Epithelial cell of proximal tubule (primary cell): ENCODE measurements at regions not wholly inside any gene's neighbourhood (a gene's known extent, or its start where the extent isn't known, plus 50 kb on each side); places are given as distances from the start of the nearest gene placed in this dataset.

Experiments used
- DNase-seq: peaks from one replicate; pipeline ENCODE4 v3.0.0-alpha.2; 2011; ENCODE audit warnings: low read depth
- H3K4me3 ChIP-seq: 2 replicates; pipeline ENCODE4 v1.5.1; 2011; ENCODE audit warnings: low read depth, mild to moderate bottlenecking, low read length
- TF ChIP-seq, protein P1 (sequence below): conservative IDR thresholded peaks from 2 replicates; pipeline ENCODE4 v1.5.1; 2012; ENCODE audit warnings: low read depth, mild to moderate bottlenecking, low read length

DNA sequence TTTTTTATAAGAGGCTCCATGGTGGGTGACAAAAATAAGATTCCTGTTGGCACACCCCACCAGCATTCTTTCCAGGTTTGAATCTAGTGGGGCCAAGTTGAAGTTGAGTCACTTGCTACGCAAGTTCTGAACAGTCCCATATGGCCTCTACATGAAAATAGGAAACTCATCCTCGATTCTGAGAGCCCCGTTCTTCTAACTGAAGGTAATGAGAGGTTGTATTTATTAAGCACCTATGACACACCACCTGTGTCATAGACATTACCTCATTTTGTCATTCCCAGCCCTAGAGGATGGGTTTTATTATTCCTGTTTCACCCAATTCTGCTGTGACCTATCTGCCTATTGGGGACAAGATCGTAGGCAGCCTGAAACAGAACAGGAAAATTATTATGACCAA is 131.7 kb downstream of the ACTL7B start:
- DNase-seq = no peak
- H3K4me3 ChIP-seq = no peak overlapping the region
- TF ChIP-seq, protein P1, sequence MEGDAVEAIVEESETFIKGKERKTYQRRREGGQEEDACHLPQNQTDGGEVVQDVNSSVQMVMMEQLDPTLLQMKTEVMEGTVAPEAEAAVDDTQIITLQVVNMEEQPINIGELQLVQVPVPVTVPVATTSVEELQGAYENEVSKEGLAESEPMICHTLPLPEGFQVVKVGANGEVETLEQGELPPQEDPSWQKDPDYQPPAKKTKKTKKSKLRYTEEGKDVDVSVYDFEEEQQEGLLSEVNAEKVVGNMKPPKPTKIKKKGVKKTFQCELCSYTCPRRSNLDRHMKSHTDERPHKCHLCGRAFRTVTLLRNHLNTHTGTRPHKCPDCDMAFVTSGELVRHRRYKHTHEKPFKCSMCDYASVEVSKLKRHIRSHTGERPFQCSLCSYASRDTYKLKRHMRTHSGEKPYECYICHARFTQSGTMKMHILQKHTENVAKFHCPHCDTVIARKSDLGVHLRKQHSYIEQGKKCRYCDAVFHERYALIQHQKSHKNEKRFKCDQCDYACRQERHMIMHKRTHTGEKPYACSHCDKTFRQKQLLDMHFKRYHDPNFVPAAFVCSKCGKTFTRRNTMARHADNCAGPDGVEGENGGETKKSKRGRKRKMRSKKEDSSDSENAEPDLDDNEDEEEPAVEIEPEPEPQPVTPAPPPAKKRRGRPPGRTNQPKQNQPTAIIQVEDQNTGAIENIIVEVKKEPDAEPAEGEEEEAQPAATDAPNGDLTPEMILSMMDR = no peak

DNA sequence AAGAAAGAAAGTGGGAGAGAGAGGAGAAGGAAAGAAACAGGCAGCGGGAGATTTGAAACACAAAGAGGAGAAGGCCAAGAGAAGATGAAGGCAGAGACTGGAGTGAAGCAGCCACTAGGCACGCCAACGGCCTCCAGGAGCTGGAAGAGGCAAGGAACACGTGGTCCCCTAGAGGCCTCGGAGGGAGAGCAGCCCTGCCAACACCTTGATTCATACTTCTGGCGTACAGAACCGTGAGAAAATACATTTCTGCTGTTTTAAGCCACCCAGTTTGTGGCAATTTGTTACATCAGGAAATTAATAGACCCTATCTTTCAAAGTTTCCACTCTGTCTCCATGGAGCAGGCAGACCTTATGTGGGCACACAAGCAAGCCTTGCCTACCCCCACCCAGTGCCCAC is 133.4 kb downstream of the ACTL7B start:
- TF ChIP-seq, protein P1 = no peak
- DNase-seq = no peak
- H3K4me3 ChIP-seq = no peak overlapping the region

DNA sequence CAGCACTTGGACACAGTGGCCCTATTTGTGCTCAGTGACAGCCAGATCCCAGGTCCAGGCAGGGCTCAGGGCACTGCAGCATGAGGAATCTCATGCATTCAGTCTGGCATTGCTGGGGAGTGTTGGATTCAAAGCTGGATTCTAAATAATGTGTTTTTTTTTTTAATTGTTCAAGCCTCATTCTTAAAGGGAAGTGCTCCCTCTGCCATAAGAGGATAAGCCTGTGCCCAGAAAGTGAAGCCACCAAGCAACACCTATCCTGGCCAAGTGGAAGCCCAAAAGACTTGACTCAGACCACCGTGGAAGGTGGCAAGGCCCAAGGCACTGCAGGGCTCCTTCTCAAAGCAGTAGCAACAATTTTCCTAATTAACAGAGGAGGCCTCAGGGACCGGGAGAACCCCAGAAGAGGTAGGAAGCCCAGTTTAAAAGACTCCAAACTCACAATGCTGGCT is 135.6 kb downstream of the ACTL7B start:
- DNase-seq = no peak
- no peak overlapping the region for H3K4me3 ChIP-seq
- TF ChIP-seq, protein P1 = no peak

DNA sequence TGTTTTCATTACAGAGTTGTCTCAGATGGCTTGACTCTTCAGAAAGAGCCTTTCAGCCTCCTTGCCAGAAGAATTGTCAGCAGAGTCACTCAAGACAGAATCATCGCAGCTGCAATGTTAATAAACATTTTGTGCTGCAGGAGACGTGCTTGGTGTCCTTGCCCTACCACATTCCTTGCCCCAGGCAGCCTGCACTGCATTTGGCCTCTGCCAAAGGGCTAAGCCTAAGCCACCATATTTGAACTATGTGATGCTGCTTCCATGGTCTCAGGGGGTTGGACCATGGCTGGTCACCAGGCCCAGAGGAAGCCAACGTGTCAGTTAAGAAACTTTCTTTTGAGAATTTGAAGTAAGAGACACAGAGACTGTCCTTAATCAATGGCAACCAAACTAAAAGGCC is 145.4 kb downstream of the ACTL7B start:
- H3K4me3 ChIP-seq = no peak overlapping the region
- TF ChIP-seq, protein P1 = no peak
- DNase-seq = no peak

DNA sequence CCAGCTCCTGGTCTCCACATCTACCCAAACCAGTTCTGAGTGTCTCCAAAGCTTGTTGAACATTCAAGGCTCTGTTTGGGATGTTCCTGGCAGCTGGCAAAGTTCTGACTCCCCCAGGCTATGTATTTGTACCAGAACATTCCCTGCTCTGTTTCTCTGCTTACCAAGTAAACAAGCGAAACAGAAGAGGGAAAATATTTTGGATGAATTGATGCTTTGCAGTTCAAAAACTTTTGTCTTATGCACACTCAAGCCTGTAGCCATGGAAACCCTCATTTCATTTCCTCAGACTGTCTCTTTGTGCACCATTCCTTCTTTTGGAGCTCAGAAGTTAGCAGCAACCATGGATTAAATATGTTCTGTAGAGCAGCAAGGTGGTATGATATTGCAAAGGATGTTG is 145.8 kb downstream of the ACTL7B start:
- H3K4me3 ChIP-seq = no peak overlapping the region
- no peak for DNase-seq
- TF ChIP-seq, protein P1 = no peak

DNA sequence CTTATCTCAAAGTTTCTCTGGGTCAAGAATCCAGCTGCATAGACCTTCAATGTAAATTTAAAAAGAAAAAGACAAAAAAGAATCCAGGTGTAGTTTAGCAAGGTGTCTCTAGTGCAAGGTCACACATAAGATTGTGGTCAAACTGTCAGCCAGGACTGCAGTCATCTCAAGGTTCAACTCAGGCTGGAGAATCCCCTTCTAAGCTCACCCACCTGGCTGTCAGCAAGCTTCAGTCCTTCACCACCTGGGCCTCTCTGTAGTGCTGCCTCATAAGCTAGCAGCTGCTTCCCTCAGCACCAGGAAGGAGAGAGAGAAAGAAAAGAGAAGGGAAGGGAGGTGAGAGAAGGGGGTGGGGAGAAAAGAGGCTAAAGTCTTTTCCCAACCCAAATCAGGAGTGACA is 146.7 kb downstream of the ACTL7B start:
- DNase-seq = no peak
- TF ChIP-seq, protein P1 = no peak
- no peak overlapping the region for H3K4me3 ChIP-seq

DNA sequence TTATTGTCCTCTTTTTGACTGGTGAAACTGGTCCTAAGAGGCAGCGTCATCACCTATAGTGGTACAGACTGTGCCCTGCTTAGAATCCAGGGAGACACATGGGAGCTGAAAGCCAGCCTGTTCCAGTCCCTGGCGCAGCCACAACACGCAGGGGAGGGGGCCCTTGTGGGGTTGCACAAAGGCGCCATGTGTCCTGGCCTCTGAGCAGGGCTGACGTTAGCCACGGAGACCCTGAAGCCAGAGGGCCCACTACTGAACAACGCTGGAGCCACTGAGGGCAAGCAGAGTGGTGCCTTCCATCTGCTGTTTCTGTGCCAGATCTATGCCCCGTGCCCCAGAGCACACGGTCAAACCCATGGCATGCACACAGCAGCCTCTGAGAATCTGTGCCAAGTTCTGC is 147.3 kb downstream of the ACTL7B start:
- TF ChIP-seq, protein P1 = no peak
- DNase-seq = no peak

More for the DNA sequence above, 147.3 kb downstream of the ACTL7B start:
- no peak overlapping the region for H3K4me3 ChIP-seq
